ENCODE measurements at regions not wholly inside any gene's neighbourhood (a gene's known extent, or its start where the extent isn't known, plus 50 kb on each side); places are given as distances from the start of the nearest gene placed in this dataset.

- TF ChIP-seq, protein P1, sequence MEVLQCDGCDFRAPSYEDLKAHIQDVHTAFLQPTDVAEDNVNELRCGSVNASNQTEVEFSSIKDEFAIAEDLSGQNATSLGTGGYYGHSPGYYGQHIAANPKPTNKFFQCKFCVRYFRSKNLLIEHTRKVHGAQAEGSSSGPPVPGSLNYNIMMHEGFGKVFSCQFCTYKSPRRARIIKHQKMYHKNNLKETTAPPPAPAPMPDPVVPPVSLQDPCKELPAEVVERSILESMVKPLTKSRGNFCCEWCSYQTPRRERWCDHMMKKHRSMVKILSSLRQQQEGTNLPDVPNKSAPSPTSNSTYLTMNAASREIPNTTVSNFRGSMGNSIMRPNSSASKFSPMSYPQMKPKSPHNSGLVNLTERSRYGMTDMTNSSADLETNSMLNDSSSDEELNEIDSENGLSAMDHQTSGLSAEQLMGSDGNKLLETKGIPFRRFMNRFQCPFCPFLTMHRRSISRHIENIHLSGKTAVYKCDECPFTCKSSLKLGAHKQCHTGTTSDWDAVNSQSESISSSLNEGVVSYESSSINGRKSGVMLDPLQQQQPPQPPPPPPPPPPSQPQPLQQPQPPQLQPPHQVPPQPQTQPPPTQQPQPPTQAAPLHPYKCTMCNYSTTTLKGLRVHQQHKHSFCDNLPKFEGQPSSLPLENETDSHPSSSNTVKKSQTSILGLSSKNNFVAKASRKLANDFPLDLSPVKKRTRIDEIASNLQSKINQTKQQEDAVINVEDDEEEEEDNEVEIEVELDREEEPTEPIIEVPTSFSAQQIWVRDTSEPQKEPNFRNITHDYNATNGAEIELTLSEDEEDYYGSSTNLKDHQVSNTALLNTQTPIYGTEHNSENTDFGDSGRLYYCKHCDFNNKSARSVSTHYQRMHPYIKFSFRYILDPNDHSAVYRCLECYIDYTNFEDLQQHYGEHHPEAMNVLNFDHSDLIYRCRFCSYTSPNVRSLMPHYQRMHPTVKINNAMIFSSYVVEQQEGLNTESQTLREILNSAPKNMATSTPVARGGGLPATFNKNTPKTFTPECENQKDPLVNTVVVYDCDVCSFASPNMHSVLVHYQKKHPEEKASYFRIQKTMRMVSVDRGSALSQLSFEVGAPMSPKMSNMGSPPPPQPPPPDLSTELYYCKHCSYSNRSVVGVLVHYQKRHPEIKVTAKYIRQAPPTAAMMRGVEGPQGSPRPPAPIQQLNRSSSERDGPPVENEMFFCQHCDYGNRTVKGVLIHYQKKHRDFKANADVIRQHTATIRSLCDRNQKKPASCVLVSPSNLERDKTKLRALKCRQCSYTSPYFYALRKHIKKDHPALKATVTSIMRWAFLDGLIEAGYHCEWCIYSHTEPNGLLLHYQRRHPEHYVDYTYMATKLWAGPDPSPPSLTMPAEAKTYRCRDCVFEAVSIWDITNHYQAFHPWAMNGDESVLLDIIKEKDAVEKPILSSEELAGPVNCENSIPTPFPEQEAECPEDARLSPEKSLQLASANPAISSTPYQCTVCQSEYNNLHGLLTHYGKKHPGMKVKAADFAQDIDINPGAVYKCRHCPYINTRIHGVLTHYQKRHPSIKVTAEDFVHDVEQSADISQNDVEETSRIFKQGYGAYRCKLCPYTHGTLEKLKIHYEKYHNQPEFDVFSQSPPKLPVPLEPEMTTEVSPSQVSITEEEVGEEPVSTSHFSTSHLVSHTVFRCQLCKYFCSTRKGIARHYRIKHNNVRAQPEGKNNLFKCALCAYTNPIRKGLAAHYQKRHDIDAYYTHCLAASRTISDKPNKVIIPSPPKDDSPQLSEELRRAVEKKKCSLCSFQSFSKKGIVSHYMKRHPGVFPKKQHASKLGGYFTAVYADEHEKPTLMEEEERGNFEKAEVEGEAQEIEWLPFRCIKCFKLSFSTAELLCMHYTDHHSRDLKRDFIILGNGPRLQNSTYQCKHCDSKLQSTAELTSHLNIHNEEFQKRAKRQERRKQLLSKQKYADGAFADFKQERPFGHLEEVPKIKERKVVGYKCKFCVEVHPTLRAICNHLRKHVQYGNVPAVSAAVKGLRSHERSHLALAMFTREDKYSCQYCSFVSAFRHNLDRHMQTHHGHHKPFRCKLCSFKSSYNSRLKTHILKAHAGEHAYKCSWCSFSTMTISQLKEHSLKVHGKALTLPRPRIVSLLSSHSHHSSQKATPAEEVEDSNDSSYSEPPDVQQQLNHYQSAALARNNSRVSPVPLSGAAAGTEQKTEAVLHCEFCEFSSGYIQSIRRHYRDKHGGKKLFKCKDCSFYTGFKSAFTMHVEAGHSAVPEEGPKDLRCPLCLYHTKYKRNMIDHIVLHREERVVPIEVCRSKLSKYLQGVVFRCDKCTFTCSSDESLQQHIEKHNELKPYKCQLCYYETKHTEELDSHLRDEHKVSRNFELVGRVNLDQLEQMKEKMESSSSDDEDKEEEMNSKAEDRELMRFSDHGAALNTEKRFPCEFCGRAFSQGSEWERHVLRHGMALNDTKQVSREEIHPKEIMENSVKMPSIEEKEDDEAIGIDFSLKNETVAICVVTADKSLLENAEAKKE (CRISPR knock-in tag; IDR thresholded peaks at IDR 0.05): no peak
- no peak for TF ChIP-seq EZH2phosphoT487 (IDR thresholded peaks at IDR 0.05; ENCODE audit: unreplicated experiment)
- TF ChIP-seq NANOG (IDR thresholded peaks at IDR 0.05; ENCODE audit: borderline replicate concordance): no peak
- TF ChIP-seq CREB1 (CRISPR knock-in tag; IDR thresholded peaks at IDR 0.05; ENCODE audit: low read depth): no peak
- TF ChIP-seq ZNF331 (CRISPR knock-in tag; IDR thresholded peaks at IDR 0.05; ENCODE audit: low read depth): no peak
Observed at GRCh38 chr3:106814231-106814630, 563.0 kb upstream of the CCDC54 start (continued).

DNA sequence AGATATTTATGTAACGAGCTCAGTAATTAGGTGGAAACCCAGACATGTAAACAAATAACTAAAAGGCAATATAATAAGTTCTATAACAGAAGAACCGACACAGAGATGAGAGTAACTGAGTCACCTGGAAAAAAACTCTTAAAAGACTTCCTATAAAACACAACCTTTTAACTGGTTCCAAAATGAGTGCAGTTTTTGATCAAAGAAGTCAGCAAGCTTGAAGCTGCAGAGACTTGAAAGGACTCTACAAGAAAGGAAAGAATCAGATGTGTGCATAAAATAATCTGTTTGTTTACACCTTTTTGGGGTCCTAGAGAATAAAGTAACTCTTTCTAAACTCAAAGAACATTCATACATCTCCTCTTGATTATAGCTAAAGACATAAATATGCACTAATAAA lies 560.4 kb upstream of the CCDC54 start:
- no peaks in the 10 kb centered on the region; the same call in 1 of the 2 replicates for H3K36me3 ChIP-seq (ENCODE audit: insufficient read depth)
- H3K79me2 ChIP-seq (replicated peaks; ENCODE audit: insufficient read depth): no peaks in the 10 kb centered on the region
- Mint-ChIP-seq H3K27ac (no peak overlapping the region), H3K4me3 (no peak overlapping the region), H3K36me3 (ENCODE audit: low read depth) (peaks cover 17% of the 10 kb centered on the region), H3K9me3 (peaks cover 12% of the 10 kb centered on the region), H3K4me1 (peaks cover 16% of the 10 kb centered on the region), H3K27me3 (ENCODE audit: insufficient read depth, low read depth, poor library complexity) (peaks cover 2% of the 10 kb centered on the region)
- no peak overlapping the region for H2AFZ ChIP-seq
- peaks cover 6% of the 10 kb centered on the region; the same call in 1 of the 2 replicates for H3K9me2 ChIP-seq (ENCODE audit: insufficient read depth)
- no peaks in the 10 kb centered on the region for H3K27me3 ChIP-seq (ENCODE audit: insufficient read depth)
- DNase-seq (ENCODE audit: low spot score) (no peak), ATAC-seq (no peak)
- no peak overlapping the region for H3K4me2 ChIP-seq
- H3K4me1 ChIP-seq (ENCODE audit: insufficient read depth): peaks cover 12% of the 10 kb centered on the region; the same call in 1 of the 2 replicates
- H3K27ac ChIP-seq (ENCODE audit: low read depth): no peak overlapping the region
- no peaks in the 10 kb centered on the region for H3F3A ChIP-seq (replicated peaks; ENCODE audit: low read depth)
- H4K20me1 ChIP-seq (replicated peaks; ENCODE audit: insufficient read depth): no peaks in the 10 kb centered on the region
- no peak overlapping the region for H3K4me3 ChIP-seq
- TF ChIP-seq NANOG (IDR thresholded peaks at IDR 0.05; ENCODE audit: borderline replicate concordance): no peak
- no peak for TF ChIP-seq ZNF331 (CRISPR knock-in tag; IDR thresholded peaks at IDR 0.05; ENCODE audit: low read depth)
- no peak for TF ChIP-seq EZH2 (IDR thresholded peaks at IDR 0.05; ENCODE audit: low read depth, unreplicated experiment)
- TF ChIP-seq CTCF (conservative IDR thresholded peaks at IDR 0.05; ENCODE audit: low read depth in 2 of 2): no peak
- no peak for TF ChIP-seq STAT1 (IDR thresholded peaks at IDR 0.05; ENCODE audit: unreplicated experiment)
- TF ChIP-seq CREB1 (CRISPR knock-in tag; IDR thresholded peaks at IDR 0.05; ENCODE audit: low read depth): no peak
- TF ChIP-seq ZNF114 (CRISPR knock-in tag; IDR thresholded peaks at IDR 0.05): no peak
- TF ChIP-seq ETS1 (IDR thresholded peaks at IDR 0.05): no peak

Data from GM23338 (cell line).